Muscle layer of duodenum (tissue), 2 donors: ENCODE measurements at regions not wholly inside any gene's neighbourhood (a gene's known extent, or its start where the extent isn't known, plus 50 kb on each side); places are given as distances from the start of the nearest gene placed in this dataset.

ENCODE experiments used
- H3K27ac ChIP-seq: one replicate; pipeline ENCODE4 v1.7.0; 2013; ENCODE audit warnings: mild to moderate bottlenecking, low read length
- H3K27me3 ChIP-seq: one replicate; pipeline ENCODE4 v1.7.0; 2013; ENCODE audit warnings: low read depth, mild to moderate bottlenecking, control low read depth, low read length
- H3K36me3 ChIP-seq, 2 donors: one replicate each; pipeline ENCODE4 v1.7.0; 2013; ENCODE audit warnings: low read length in 2 of 2, control low read depth in 1 of 2, mild to moderate bottlenecking in 1 of 2; ENCODE audit not compliant: insufficient read depth in 2 of 2, control insufficient read depth in 1 of 2
- H3K4me1 ChIP-seq, 2 donors: one replicate each; pipeline ENCODE4 v1.7.0; 2013; ENCODE audit warnings: low read length in 2 of 2, mild to moderate bottlenecking in 2 of 2, control low read depth in 1 of 2, moderate library complexity in 1 of 2; ENCODE audit not compliant: insufficient read depth in 2 of 2, control insufficient read depth in 1 of 2
- H3K4me3 ChIP-seq, 2 donors: one replicate each; pipeline ENCODE4 v1.7.0; 2013; ENCODE audit warnings: low read length in 2 of 2, low read depth in 1 of 2, mild to moderate bottlenecking in 1 of 2
- H3K9me3 ChIP-seq, 2 donors: one replicate each; pipeline ENCODE4 v1.7.0; 2013; ENCODE audit warnings: low read length in 2 of 2, control low read depth in 1 of 2, mild to moderate bottlenecking in 1 of 2; ENCODE audit not compliant: control insufficient read depth in 1 of 2
- donor health status: healthy.

DNA sequence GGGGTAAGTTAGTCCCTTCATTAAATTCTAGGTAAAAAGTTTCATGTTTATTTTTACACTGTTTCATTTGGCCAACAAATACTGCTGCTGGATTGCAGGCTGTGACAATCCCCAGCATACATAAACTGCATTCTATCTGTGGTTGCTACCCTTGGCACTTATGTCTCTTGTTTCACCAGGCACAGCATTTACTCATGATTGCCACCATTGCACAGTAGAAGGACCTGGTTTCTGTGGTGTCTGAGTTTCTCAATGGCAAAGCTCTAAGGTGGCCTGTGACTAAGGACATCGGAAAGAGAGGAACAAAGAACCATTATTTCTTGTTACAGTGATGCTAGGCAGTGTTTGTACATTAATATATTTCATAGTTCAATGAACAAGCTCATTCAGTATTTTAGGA, 878.4 kb upstream of the NEGR1 start:
- no peak overlapping the region for H3K27ac ChIP-seq
- H3K4me1 ChIP-seq, result no peaks in the 10 kb centered on the region
- H3K4me3 ChIP-seq, result no peak overlapping the region
- no peaks in the 10 kb centered on the region for H3K27me3 ChIP-seq
- H3K36me3 ChIP-seq, result no peaks in the 10 kb centered on the region
- no peaks in the 10 kb centered on the region for H3K9me3 ChIP-seq

GRCh38 chr1:73144311-73144710, 862.0 kb upstream of the NEGR1 start:
- no peak overlapping the region for H3K4me3 ChIP-seq
- H3K36me3 ChIP-seq, result no peaks in the 10 kb centered on the region
- no peaks in the 10 kb centered on the region for H3K4me1 ChIP-seq
- H3K27ac ChIP-seq, result no peak overlapping the region
- H3K9me3 ChIP-seq, result no peaks in the 10 kb centered on the region
- no peaks in the 10 kb centered on the region for H3K27me3 ChIP-seq

DNA sequence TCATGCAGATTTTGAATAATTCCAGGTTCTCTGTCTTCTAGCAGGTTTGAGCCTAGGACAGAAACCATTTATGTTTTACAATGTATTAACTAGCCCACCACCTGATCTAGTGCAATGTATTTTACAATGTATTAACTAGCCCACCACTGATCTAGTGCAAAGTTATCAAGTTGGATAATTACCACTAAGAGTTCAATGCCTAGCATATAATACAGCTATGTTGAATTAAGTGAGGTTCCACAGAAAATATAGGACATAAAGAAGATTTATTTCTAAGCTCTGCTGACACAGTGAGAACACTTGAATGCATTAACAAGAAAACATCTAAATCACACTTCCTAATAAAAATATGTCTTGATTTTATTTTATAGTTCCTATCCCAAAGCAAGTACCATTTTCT, 854.6 kb upstream of the NEGR1 start:
- Histone ChIP-seq H3K4me3 (no peak overlapping the region), H3K36me3 (no peaks in the 10 kb centered on the region), H3K27ac (no peak overlapping the region), H3K9me3 (no peaks in the 10 kb centered on the region), H3K4me1 (no peaks in the 10 kb centered on the region), H3K27me3 (no peaks in the 10 kb centered on the region)

- no peak overlapping the region for H3K27ac ChIP-seq
- H3K27me3 ChIP-seq, result no peaks in the 10 kb centered on the region
- H3K4me3 ChIP-seq, result no peak overlapping the region
- peaks cover 0 to 6% of the 10 kb centered on the region in 2 donors for H3K9me3 ChIP-seq
- no peaks in the 10 kb centered on the region for H3K4me1 ChIP-seq
- H3K36me3 ChIP-seq, result no peaks in the 10 kb centered on the region
Measured at GRCh38 chr1:73106931-73107330, 824.6 kb upstream of the NEGR1 start.

- Histone ChIP-seq H3K4me3 (no peak overlapping the region), H3K4me1 (no peaks in the 10 kb centered on the region), H3K36me3 (no peaks in the 10 kb centered on the region), H3K27ac (no peak overlapping the region), H3K27me3 (no peaks in the 10 kb centered on the region), H3K9me3 (peaks cover 0 to 6% of the 10 kb centered on the region in 2 donors)
Measured at GRCh38 chr1:73105755-73106154, 823.4 kb upstream of the NEGR1 start.

GRCh38 chr1:73104749-73105148, 822.4 kb upstream of the NEGR1 start:
- Histone ChIP-seq H3K4me3 (no peak overlapping the region), H3K9me3 (peaks cover 0 to 6% of the 10 kb centered on the region in 2 donors), H3K27me3 (no peaks in the 10 kb centered on the region), H3K4me1 (no peaks in the 10 kb centered on the region), H3K36me3 (no peaks in the 10 kb centered on the region), H3K27ac (no peak overlapping the region)

GRCh38 chr1:73100216-73100615, 817.9 kb upstream of the NEGR1 start:
- H3K27me3 ChIP-seq, result no peaks in the 10 kb centered on the region
- H3K9me3 ChIP-seq, result no peaks in the 10 kb centered on the region
- H3K4me1 ChIP-seq, result no peaks in the 10 kb centered on the region
- no peak overlapping the region for H3K4me3 ChIP-seq
- H3K36me3 ChIP-seq, result no peaks in the 10 kb centered on the region
- H3K27ac ChIP-seq, result no peak overlapping the region

- no peak overlapping the region for H3K4me3 ChIP-seq
- no peaks in the 10 kb centered on the region for H3K27me3 ChIP-seq
- H3K27ac ChIP-seq, result no peak overlapping the region
- H3K36me3 ChIP-seq, result no peaks in the 10 kb centered on the region
- H3K9me3 ChIP-seq, result peaks cover 0 to 2% of the 10 kb centered on the region in 2 donors
- no peaks in the 10 kb centered on the region for H3K4me1 ChIP-seq
Measured at GRCh38 chr1:73097917-73098316, 815.6 kb upstream of the NEGR1 start.

- no peaks in the 10 kb centered on the region for H3K36me3 ChIP-seq
- peaks cover 0 to 2% of the 10 kb centered on the region in 2 donors for H3K9me3 ChIP-seq
- no peaks in the 10 kb centered on the region for H3K27me3 ChIP-seq
- no peak overlapping the region for H3K4me3 ChIP-seq
- no peaks in the 10 kb centered on the region for H3K4me1 ChIP-seq
- H3K27ac ChIP-seq, result no peak overlapping the region
Measured at GRCh38 chr1:73096841-73097240, 814.5 kb upstream of the NEGR1 start.

GRCh38 chr1:73092383-73092782, 810.0 kb upstream of the NEGR1 start:
- Histone ChIP-seq H3K36me3 (no peaks in the 10 kb centered on the region), H3K27ac (no peak overlapping the region), H3K4me1 (no peaks in the 10 kb centered on the region), H3K9me3 (peaks cover 0 to 7% of the 10 kb centered on the region in 2 donors), H3K27me3 (no peaks in the 10 kb centered on the region), H3K4me3 (no peak overlapping the region)

DNA sequence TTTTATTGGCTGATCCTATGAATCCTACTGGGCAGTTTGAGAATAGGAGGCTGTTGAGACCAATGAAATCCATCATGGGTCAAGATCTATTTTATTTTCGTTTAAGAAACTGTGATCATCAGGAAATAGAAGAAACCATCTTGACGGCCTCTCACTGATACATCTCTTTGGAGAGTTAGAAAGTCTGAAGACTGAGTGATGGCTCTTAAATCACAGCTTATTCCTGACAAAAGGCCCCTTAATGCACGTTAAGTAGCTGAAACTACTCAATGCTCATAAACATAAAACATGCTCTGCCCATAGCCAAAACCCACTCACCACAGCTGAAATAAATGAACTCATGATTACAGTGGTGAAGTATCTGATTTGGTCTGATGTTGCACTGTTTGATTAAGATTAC, 784.5 kb upstream of the NEGR1 start:
- no peaks in the 10 kb centered on the region for H3K27me3 ChIP-seq
- H3K4me1 ChIP-seq, result peaks cover 0 to 7% of the 10 kb centered on the region in 2 donors
- H3K4me3 ChIP-seq, result no peak overlapping the region
- no peaks in the 10 kb centered on the region for H3K36me3 ChIP-seq
- no peaks in the 10 kb centered on the region for H3K9me3 ChIP-seq
- H3K27ac ChIP-seq, result no peak overlapping the region

DNA sequence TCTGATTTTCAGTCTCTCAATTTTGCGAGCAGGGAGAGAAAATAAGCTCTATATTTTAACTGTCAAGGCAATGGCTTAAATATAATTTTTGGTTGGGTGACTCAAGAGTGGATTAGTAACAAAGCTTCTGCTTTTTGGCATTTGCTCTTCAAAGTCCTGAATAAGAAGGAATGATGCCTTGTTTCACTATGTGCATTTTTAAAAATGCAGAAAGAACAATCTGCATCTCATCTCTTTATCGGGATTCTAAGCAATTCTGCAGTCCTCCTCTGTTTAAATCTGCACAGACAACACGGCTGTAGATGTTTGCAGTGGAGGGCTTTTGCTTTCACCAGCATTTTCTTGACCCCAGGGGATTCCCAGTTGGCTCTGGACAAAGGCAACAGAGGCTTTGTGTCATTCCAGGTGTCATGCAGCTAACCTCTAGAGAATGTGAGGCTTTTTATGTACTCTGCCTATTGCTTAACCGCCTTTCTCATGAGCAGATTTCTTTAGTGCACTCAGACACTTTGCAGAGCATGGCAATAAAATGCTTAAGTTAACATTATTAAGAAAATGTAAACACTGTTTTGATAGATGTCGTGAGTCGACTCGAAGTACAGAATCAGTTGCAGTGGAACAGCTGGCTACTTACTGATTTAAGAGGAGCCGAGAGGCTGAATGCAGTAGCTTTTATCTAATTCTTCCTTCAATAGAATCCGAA, 783.2 kb upstream of the NEGR1 start:
- no peak overlapping the region for H3K4me3 ChIP-seq

More for the DNA sequence above, 783.2 kb upstream of the NEGR1 start:
- H3K9me3 ChIP-seq, result peaks cover 0 to 3% of the 10 kb centered on the region in 2 donors
- no peaks in the 10 kb centered on the region for H3K36me3 ChIP-seq
- no peak overlapping the region for H3K27ac ChIP-seq
- no peaks in the 10 kb centered on the region for H3K27me3 ChIP-seq
- peaks cover 0 to 7% of the 10 kb centered on the region in 2 donors for H3K4me1 ChIP-seq
